NOMO-1 treated with DMSO at 0.1 percent for 48 hours (cell line): ENCODE measurements at regions not wholly inside any gene's neighbourhood (a gene's known extent, or its start where the extent isn't known, plus 50 kb on each side); places are given as distances from the start of the nearest gene placed in this dataset.
"Not testable (repeated sequence)": the region's sequence is repeated elsewhere in the genome, so short reads cannot be mapped to it uniquely, and the experiment has no call there.

Source experiments
- DNase-seq: peaks from one replicate; lab custom pipeline; 2025; ENCODE audit not compliant: unreplicated experiment; lab: John Stamatoyannopoulos, UW

DNA sequence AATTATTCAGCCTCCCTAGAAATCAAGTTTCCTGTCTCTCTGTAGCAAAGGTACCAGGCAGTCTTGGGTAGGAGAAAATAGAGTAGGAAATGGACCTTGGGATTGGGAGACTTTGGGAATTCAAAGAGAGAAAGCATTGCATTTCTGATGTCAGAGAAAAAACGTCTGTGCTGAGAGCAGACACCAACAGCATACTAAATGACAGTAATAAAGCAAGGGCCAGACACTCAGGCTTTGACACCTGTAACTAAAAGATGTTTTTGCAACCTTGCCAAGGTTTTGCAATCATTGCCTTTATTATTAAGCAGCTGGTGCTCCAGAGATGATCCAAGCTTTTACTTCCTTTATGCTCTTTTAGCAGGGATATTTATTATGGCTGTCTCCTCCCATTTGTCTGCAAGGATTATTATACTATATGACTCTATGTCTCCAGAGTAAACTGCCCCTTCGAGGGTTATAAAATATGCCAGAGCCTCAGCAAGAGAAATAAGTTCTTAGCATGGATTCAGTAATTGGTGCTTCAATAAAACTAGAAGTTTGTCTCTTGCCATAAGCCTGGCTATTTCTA, 85.2 kb upstream of the GRAMD1B start:
- DNase-seq: no peak

DNA sequence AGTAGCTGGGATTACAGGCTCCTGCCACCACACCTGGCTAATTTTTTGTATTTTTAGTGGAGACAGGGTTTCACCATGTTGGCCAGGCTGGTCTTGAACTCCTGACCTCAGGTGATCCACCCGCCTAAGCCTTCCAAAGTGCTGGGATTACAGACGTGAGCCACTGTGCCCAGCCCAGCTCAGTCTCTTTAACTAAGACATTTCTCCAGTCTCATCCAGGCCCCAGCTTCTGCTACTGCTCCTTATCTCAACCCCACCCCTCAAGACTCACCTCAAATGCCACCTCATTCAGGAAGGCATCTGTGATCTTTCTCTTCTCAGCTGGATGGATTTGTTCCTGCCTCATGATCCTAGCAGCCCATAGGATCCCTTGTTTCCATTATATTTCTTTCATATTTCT, 85.9 kb upstream of the GRAMD1B start:
- DNase-seq: not testable (repeated sequence)

- no peak for DNase-seq
Observed at GRCh38 chr11:123338997-123339752, 90.9 kb upstream of the GRAMD1B start.

GRCh38 chr11:123338266-123338800, 91.7 kb upstream of the GRAMD1B start:
- DNase-seq: no peak

- DNase-seq: no peak
Observed at GRCh38 chr11:123334925-123335324, 95.1 kb upstream of the GRAMD1B start.

- DNase-seq: not testable (repeated sequence)
Observed at GRCh38 chr11:123332577-123332976, 97.5 kb upstream of the GRAMD1B start.

- peak; percentile 58 for DNase-seq
Observed at GRCh38 chr11:123330948-123331347, 99.1 kb upstream of the GRAMD1B start.

DNA sequence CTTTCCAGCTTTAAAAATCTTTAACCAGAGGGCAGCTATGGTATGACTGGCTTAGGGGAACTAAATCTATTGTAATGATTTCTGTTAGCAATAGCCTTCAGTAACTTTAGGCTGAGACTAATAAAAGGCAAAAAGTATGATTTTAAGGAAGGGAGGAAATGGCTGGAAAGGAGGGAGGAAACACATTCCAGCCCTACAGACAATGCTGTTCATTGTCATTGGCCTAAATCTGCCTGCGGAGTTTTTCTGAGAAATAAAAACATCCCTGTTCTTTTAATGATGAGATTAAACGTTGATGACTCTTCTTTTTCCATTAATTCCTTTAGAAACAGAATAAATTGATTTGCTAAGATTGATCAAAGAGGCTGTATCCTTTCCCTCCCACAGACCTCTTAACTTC, 99.6 kb upstream of the GRAMD1B start:
- no peak for DNase-seq

DNA sequence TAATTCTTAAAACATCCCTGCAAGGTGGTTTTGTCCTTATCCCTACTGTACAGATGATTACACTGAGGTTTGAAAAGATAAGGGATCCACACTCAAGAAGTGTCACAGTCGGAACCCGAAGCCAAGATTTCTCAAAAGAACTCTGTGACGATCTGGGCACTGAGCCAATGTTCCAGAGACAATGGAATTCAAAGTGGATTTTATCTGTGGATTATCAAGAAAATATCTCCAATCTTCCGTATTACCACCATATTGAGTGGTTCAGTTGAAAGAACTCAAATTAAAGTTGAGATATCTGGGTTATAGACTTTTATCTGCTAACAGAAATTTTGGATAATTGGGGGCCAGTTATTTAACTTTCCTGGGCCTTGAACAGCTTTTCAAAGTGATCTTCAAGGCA, 100.0 kb upstream of the GRAMD1B start:
- DNase-seq: no peak

DNA sequence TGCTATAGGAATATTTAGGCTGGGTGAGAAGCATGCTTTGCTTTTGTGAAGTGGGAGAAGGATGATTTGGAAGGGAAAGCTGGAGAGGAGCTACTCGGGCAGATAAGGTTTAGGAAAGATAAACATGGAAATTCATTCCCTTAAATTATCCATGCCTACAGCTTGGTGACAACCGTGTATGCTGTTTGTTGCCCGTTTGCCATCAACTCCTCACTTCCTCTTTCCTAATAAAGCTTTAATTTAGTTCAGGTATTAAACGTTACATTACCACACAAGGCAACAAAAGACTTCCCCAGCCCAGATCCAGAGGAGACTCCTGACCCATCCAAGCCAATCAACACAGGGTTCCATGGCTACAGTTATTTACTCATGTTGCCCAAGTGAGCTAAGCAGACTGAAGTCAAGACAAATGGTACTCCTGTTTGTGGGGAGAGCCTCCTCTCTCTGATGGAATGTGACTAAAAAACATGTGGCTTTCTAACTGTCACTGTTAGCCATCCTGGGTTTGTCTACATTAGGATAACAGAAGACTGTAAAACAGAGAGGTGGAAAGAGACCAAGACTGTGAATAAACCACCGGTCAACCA, 101.7 kb upstream of the GRAMD1B start:
- peak; percentile 60 for DNase-seq

DNA sequence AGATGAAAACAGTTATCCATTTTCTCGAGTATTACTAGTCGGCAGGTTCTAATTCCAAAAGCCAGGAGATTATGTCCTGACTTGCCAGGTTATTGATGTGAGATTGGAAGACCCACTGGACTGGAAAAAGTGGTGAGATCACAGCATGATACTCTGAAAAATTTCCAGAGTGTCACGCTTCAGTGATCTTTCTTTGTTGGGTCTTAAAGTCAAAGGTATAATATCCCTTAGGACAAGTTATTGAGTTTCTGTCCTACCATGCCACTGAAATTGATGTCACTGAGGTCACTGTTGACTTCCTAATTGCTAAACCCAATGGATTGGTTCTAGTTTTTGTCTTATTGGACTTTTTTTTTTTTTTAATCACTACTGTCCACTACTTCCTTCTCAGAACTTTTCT, 104.5 kb upstream of the GRAMD1B start:
- DNase-seq: no peak

DNA sequence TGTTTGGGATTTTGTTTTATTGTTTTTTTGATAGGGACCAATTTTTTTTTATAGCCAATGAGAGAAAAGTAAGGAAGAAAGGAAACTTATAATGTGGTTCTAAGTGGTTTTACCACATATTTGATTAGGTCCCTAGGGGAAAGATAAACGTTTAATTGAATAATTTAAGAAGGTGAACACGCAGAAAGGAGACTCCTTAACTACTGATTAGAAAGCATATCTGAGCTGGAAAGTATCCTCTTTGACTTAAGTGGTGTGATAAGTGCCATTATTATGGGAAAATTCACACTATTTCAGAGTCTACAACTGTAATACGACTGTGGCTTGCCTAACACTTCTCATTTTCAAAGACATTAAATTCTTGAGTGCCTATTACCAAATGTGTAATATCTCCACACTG, 106.5 kb upstream of the GRAMD1B start:
- no peak for DNase-seq

DNA sequence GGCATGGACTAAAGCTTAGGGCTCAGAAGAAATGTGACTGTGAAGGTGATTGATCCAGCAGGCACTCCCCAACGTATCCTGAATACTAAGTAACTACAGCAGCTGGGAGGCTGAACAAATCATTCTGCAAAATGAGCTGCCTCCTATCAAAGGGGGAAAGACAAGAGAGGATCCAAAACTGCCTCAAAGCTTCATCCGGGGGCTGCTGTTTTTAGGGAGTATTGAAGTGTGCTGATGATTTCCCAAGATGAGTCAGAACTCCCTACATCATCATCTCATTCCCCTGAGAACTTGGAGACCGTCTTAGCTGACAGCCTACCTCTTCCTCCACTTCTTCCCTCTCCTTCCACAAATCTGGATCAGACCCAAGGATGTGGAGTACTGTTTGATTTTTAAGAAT, 108.4 kb upstream of the GRAMD1B start:
- no peak for DNase-seq

DNA sequence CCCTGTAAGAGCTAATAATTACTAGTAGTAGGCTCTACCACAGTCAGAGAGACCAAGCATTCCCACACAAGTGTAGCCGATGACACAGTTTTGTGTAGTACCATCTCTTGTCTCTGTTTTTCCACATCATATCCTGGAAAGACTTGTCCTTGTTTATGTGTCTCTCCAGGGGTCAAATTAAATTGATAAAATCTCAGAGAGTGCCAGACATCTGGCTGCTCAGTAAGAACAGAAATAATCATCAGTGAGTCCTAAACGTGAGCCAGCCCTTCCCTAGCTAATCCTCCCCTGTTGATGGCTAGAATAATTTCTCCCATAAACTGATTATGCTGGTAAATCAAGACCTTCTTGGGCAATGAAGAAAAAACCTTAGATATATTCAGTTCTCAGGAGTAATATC, 111.4 kb upstream of the GRAMD1B start:
- DNase-seq: no peak

DNA sequence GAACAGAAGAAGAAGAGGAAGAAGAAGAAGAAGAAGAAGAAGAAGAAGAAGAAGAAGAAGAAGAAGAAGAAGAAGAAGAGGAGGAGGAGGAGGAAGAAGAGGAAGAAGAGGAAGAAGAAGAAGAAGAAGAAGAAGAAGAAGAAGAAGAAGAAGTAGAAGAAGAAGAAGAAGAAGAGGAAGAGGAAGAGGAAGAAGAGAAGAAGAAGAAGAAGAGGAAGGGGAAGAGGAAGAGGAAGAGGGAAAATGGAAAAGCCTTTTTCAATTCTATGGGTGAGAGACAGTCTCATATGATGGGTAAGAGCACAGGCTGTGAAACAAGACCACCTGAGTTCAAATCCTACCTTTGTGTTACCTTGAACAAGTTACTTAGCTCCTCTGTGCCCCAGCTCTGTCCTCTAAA, 111.9 kb upstream of the GRAMD1B start:
- not testable (repeated sequence) for DNase-seq

- DNase-seq: no peak
Observed at GRCh38 chr11:123316003-123316402, 114.1 kb upstream of the GRAMD1B start.

GRCh38 chr11:123314972-123315371, 115.1 kb upstream of the GRAMD1B start:
- no peak for DNase-seq

- DNase-seq: no peak
Observed at GRCh38 chr11:123313262-123313661, 116.8 kb upstream of the GRAMD1B start.

GRCh38 chr11:123308077-123308476, 113.0 kb upstream of the CLMP start:
- DNase-seq: peak; percentile 93

DNA sequence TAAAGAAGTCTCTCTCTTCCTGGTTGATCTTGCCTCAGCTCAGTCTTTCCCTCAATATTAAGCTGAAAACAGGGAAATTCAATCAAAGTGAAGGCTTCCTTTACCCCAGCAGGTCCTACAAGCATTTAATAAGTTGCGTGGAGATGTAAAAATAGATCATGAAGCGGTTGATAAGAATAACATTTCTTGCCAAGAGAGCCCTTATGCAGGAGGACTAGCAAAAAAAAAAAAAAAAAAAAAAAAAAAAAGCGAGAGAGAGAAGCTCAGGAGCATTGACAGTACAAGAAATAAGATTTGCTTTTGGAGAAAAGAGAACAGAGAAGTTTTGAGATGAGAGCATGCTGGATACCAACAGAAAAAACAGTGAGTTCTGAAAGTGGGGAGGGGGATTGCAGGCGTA, 112.2 kb upstream of the CLMP start:
- DNase-seq: no peak

DNA sequence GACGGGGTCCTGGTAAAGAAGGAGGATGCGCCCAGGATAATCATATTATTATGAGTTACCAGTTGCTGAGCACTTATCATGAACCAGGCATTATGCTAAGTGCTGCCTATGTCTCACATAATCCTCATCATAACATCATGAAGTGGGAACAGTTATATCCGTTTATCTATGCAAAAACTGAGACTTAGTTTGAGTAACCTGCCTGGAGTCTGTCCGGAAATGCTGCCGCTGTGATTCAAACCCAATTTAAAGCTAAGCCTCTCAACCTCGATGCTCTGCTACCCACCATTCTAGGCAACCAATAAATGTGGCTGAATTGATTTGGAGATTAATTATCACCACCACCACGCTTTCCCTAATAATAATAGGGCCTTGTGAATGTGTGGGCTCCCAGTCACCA, 111.5 kb upstream of the CLMP start:
- DNase-seq: no peak
